ENCODE measurements at regions not wholly inside any gene's neighbourhood (a gene's known extent, or its start where the extent isn't known, plus 50 kb on each side); places are given as distances from the start of the nearest gene placed in this dataset.

- TF ChIP-seq, protein P1, sequence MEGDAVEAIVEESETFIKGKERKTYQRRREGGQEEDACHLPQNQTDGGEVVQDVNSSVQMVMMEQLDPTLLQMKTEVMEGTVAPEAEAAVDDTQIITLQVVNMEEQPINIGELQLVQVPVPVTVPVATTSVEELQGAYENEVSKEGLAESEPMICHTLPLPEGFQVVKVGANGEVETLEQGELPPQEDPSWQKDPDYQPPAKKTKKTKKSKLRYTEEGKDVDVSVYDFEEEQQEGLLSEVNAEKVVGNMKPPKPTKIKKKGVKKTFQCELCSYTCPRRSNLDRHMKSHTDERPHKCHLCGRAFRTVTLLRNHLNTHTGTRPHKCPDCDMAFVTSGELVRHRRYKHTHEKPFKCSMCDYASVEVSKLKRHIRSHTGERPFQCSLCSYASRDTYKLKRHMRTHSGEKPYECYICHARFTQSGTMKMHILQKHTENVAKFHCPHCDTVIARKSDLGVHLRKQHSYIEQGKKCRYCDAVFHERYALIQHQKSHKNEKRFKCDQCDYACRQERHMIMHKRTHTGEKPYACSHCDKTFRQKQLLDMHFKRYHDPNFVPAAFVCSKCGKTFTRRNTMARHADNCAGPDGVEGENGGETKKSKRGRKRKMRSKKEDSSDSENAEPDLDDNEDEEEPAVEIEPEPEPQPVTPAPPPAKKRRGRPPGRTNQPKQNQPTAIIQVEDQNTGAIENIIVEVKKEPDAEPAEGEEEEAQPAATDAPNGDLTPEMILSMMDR (conservative IDR thresholded peaks at IDR 0.05; ENCODE audit: low read depth in 2 of 2): no peak
- TF ChIP-seq CREB1 (CRISPR knock-in tag; IDR thresholded peaks at IDR 0.05; ENCODE audit: low read depth) (no peak), POLR2AphosphoS5 (IDR thresholded peaks at IDR 0.05; ENCODE audit: low read depth) (no peak), EZH2 (IDR thresholded peaks at IDR 0.05; ENCODE audit: low read depth, unreplicated experiment) (no peak), NANOG (IDR thresholded peaks at IDR 0.05; ENCODE audit: borderline replicate concordance) (no peak)
These were observed 159.9 kb downstream of the LURAP1L start for GRCh38 chr9:12934545-12935272.

Measured in GM23338 (cell line).